DMS53 (cell line): ENCODE measurements at regions not wholly inside any gene's neighbourhood (a gene's known extent, or its start where the extent isn't known, plus 50 kb on each side); places are given as distances from the start of the nearest gene placed in this dataset.
"Not testable (repeated sequence)": the region's sequence is repeated elsewhere in the genome, so short reads cannot be mapped to it uniquely, and the experiment has no call there.

ENCODE experiments used
- DNase-seq: peaks from one replicate; lab custom pipeline; 2025; lab: John Stamatoyannopoulos, UW

GRCh38 chr5:25009063-25009462, 364.3 kb upstream of the CDH10 start:
- DNase-seq = no peak

DNA sequence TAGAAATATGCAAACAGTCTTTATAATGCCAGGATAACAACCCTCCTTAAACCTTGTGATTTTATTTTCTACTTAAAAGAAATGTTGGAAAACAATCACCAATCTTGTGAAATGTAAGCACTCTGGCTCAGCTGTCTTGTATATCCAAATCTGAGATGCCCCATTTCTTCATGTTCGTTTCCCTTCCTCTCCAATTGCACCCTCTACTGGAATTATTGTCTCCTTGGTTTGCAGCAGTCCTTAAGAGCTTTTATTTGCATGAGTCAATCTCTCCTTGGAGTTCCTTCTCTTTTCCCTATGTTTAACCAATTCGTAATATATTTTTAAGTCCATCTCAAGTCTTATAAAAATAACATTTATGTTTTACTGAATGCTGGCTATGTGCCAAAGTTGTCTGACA, 362.0 kb upstream of the CDH10 start:
- DNase-seq = peak; percentile 73

- DNase-seq = no peak
Observed at GRCh38 chr5:25006237-25006636, 361.5 kb upstream of the CDH10 start.

DNA sequence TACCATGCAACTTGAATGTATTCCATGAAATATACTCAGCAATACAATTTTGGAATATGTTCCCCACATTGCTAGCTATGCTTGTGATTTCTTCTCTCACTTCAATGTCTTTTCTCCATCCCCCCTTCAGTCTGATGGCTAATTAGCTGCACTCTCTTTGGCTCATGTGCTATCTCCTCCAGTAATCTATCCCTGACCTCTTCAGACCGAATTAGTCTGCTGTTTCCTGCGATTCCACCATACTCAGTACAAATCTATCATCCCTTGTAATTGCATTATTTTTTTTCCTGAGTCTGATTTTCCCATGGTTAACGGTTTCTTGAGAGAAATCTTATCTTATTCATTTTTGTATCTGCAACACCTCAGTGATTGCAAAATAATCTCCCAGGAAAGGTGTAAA, 360.7 kb upstream of the CDH10 start:
- DNase-seq = no peak

GRCh38 chr5:25002371-25002770, 357.6 kb upstream of the CDH10 start:
- no peak for DNase-seq

DNA sequence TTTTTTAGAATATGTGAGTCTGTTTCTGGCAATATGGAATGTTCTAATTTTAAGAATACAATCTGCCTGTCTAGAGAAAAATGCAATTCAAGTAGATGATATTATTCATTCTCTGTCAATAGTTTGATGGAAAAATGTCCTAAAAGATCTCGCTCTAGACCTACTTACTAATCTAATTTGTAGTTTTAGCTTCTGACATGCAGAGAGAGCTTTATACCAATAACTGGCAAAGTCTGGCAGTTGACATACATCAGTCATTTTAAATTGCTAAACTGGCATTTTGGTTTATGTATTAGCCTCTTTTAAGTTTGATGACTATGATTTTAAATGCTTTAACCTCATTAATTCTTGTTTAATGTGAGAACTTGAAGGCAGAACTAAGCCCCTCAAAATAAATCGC, 355.0 kb upstream of the CDH10 start:
- DNase-seq = no peak

DNA sequence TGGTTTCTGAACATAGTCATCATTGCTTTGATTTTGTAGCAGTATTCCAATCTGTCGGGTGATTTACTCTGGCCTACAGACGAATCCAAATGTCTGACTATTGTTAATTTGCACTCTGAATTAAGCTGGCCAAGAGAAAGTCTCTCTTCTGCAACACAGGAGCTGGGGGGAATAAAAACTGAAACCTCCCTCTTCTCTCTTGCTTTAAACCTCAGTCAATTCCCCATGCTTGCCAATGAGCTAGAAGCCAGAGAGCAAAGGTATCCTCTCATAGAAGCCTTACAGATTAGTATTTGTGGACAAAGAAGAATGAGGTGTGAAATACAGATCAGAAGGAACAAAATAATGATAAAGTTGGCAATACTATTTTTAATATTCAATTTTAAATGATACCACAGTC, 353.9 kb upstream of the CDH10 start:
- no peak for DNase-seq

GRCh38 chr5:24986326-24986725, 341.5 kb upstream of the CDH10 start:
- no peak for DNase-seq

DNA sequence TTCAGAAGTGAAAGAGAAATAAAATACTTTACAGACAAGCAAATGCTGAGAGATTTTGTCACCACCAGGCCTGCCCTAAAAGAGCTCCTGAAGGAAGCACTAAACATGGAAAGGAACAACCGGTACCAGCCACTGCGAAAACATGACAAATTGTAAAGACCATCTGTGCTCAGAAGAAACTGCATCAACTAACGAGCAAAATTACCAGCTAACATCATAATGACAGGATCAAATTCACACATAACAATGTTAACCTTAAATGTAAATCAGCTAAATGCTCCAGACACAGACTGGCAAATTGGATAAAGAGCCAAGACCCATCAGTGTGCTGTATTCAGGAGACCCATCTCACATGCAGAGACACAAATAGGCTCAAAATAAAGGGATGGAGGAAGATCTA, 333.8 kb upstream of the CDH10 start:
- DNase-seq = not testable (repeated sequence)

DNA sequence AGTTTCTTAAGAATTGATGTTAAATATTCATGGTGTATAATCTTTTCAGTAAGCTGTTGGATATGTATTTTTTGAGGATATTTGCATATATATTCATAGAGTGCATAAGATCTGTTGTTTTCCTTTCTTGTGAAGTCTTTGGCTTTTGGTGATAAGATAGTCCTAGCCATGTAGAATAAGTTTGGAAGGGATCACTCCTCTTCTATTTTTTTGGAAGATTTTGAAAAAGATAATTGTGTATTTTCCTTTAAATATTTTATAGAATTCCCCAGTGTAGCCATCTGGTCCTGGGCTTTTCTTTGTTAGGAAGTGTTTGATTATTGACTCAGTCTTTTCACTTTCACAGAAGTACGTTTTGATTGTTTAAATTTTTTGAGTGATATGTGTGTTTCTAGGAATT, 318.8 kb upstream of the CDH10 start:
- DNase-seq = no peak

GRCh38 chr5:24923400-24923799, 278.6 kb upstream of the CDH10 start:
- DNase-seq = no peak

- no peak for DNase-seq
Observed at GRCh38 chr5:24918676-24919075, 273.9 kb upstream of the CDH10 start.

- no peak for DNase-seq
Observed at GRCh38 chr5:24916863-24917262, 272.1 kb upstream of the CDH10 start.

GRCh38 chr5:24909210-24909609, 264.4 kb upstream of the CDH10 start:
- DNase-seq = peak; percentile 31

- DNase-seq = no peak
Observed at GRCh38 chr5:24906689-24907088, 261.9 kb upstream of the CDH10 start.

GRCh38 chr5:24904981-24905517, 260.3 kb upstream of the CDH10 start:
- no peak for DNase-seq

DNA sequence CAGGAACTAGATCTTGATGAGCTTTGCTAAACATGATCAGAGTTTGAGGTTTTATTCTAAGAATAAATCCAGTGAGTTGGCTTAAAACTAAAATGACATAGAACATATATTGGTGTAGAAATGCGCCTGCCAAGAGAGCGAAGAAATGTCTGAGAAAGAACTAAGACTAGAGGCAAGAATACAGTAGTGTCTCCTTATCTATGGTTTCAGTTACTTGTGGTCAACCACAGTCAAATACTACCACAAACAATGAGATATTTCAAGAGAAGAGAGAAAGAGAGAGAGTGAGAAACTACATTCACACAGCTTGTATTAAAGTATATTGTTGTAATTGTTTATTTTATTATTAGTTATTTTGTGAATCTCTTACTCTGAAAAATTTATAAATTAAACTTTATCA, 254.4 kb upstream of the CDH10 start:
- no peak for DNase-seq

GRCh38 chr5:24864244-24864643, 219.5 kb upstream of the CDH10 start:
- no peak for DNase-seq

- no peak for DNase-seq
Observed at GRCh38 chr5:24862117-24862516, 217.3 kb upstream of the CDH10 start.

- DNase-seq = peak; percentile 20
Observed at GRCh38 chr5:24855485-24855884, 210.7 kb upstream of the CDH10 start.

DNA sequence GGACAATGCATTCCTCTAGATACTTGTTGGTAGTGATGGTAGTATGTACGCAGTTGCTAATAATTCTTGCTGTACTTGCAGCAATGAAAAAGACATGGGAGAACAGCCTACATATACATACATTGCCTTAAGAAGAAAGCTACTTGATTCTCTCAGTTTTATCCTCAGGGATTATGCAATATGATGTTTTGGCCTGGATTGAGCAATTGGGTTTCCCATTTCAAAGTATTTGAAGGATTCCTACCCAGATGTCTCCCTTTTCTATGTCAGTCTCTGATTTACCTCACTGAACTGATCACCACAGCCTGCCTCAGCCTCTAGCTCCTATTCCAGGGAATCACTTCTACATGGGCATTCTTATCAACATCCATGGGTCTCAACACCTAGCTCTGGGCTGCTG, 210.1 kb upstream of the CDH10 start:
- no peak for DNase-seq

DNA sequence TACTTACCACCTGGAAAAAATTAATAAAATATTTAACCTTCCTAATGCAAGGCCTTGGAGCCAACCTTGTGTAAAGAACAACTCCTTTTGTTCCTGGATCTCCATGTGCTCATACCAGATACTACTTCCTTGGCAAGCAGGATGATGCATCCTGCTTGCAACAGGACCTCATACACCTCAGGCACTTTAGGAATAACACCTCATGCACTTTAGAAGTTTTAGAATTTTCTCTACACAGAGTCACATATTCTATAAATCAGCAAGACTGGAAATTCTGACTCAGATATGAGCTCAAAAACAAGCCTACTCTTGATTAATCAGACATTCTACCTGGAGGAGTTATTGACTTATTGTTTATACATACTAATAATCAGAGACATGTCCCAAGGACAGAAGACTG, 209.6 kb upstream of the CDH10 start:
- no peak for DNase-seq

- no peak for DNase-seq
Observed at GRCh38 chr5:24850926-24851486, 206.2 kb upstream of the CDH10 start.

DNA sequence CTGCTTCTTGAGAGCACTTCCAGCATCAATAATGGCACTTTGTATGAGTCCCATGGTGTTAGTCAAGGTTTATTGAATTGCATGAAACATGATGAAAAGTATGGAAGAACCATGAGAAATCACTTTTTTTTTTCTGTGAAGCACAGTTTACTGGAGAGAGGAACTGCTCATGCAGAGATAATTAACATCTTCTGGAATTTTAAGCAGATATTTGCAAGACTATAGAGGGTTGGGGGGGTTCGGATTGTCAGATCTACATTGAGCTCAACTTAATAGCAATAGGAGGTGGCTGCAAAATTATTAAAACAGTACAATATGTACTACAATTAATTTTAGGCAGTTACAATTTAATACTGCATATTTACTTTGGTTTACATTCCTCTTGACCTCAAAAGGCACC, 204.4 kb upstream of the CDH10 start:
- DNase-seq = no peak

DNA sequence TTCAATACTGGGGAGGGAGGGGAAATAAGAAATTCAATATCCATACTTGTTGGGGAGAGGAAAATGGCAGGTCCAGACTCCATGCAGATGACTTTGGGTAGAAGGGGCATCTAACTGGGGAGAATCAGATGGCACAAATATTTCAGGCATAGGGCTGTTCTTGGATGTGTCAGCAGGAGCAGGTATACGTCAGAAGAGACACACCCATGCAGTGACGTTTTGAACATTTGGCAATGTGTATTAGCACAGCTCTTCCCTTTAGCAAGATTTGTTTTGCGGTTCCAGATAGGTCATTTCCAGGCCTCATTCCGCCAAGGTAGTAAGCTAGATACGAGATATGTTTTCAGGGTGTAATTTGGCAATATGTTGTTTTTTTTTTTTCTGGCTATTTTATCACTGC, 187.2 kb upstream of the CDH10 start:
- DNase-seq = no peak
